HEK293 (cell line): ENCODE measurements at regions not wholly inside any gene's neighbourhood (a gene's known extent, or its start where the extent isn't known, plus 50 kb on each side); places are given as distances from the start of the nearest gene placed in this dataset.

Source experiments
- HOXA7 ChIP-seq: sonication (generic); formaldehyde crosslinking; IDR thresholded peaks from 2 replicates; pipeline ENCODE4 v1.8.1; 2022; ENCODE audit warnings: missing genetic modification reagents, borderline replicate concordance
- SP3 ChIP-seq: fragments of 450-650 bp; formaldehyde crosslinking; IDR thresholded peaks from 2 replicates; pipeline ENCODE4 v1.5.1; 2016; ENCODE audit warnings: missing biosample characterization, missing genetic modification characterization
- ZNF169 ChIP-seq: fragments of 450-650 bp; formaldehyde crosslinking; IDR thresholded peaks from 2 replicates; pipeline ENCODE4 v1.5.1; 2016; ENCODE audit warnings: missing biosample characterization, missing genetic modification characterization
- TF ChIP-seq, protein P1 (sequence below): fragments of 450-650 bp; formaldehyde crosslinking; IDR thresholded peaks from 2 replicates; pipeline ENCODE4 v1.5.1; 2016; ENCODE audit warnings: missing biosample characterization, missing genetic modification characterization
- TF ChIP-seq, protein P2 (sequence below): fragments of 450-650 bp; formaldehyde crosslinking; IDR thresholded peaks from 2 replicates; pipeline ENCODE4 v1.5.1; 2016; ENCODE audit warnings: missing biosample characterization, missing genetic modification characterization

DNA sequence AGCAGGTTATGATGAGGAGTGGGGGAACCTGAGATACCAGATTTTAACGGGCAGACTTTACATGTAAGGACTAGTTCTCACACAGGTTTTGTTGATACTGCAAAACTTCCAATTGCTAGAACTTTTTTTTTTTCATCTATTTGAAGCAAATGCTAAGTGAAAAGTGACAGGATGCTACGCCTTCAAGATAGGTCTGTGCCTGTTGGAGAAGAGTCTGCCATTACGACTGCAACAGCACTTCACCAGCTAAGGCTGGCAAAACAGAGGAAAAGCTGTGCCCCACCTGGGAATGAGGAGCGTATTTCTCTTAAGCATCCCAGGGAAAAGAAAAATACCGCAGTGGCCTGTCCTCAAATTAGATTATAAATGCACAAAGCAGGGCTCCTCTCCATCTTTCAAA is 102.0 kb upstream of the CDH6 start:
- TF ChIP-seq, protein P1, sequence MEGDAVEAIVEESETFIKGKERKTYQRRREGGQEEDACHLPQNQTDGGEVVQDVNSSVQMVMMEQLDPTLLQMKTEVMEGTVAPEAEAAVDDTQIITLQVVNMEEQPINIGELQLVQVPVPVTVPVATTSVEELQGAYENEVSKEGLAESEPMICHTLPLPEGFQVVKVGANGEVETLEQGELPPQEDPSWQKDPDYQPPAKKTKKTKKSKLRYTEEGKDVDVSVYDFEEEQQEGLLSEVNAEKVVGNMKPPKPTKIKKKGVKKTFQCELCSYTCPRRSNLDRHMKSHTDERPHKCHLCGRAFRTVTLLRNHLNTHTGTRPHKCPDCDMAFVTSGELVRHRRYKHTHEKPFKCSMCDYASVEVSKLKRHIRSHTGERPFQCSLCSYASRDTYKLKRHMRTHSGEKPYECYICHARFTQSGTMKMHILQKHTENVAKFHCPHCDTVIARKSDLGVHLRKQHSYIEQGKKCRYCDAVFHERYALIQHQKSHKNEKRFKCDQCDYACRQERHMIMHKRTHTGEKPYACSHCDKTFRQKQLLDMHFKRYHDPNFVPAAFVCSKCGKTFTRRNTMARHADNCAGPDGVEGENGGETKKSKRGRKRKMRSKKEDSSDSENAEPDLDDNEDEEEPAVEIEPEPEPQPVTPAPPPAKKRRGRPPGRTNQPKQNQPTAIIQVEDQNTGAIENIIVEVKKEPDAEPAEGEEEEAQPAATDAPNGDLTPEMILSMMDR = no peak
- TF ChIP-seq HOXA7 (CRISPR knock-in tag) (no peak), ZNF169 (no peak), SP3 (tag by site-specific recombination) (no peak)
- TF ChIP-seq, protein P2, sequence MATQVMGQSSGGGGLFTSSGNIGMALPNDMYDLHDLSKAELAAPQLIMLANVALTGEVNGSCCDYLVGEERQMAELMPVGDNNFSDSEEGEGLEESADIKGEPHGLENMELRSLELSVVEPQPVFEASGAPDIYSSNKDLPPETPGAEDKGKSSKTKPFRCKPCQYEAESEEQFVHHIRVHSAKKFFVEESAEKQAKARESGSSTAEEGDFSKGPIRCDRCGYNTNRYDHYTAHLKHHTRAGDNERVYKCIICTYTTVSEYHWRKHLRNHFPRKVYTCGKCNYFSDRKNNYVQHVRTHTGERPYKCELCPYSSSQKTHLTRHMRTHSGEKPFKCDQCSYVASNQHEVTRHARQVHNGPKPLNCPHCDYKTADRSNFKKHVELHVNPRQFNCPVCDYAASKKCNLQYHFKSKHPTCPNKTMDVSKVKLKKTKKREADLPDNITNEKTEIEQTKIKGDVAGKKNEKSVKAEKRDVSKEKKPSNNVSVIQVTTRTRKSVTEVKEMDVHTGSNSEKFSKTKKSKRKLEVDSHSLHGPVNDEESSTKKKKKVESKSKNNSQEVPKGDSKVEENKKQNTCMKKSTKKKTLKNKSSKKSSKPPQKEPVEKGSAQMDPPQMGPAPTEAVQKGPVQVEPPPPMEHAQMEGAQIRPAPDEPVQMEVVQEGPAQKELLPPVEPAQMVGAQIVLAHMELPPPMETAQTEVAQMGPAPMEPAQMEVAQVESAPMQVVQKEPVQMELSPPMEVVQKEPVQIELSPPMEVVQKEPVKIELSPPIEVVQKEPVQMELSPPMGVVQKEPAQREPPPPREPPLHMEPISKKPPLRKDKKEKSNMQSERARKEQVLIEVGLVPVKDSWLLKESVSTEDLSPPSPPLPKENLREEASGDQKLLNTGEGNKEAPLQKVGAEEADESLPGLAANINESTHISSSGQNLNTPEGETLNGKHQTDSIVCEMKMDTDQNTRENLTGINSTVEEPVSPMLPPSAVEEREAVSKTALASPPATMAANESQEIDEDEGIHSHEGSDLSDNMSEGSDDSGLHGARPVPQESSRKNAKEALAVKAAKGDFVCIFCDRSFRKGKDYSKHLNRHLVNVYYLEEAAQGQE (tag by site-specific recombination) = no peak
